Right lobe of liver (tissue), 6 donors: ENCODE measurements at regions not wholly inside any gene's neighbourhood (a gene's known extent, or its start where the extent isn't known, plus 50 kb on each side); places are given as distances from the start of the nearest gene placed in this dataset.

Experiments used
- ATAC-seq, 4 donors: fragments of 200-7000 bp; cut with Tn5 transposase; one replicate each; pipeline ENCODE4 v1.9.1; 2020; ENCODE audit warnings: mild to moderate bottlenecking in 4 of 4, moderate library complexity in 4 of 4
- DNase-seq, 3 donors: peaks; one replicate each; pipeline ENCODE4 v3.0.0-alpha.2; 2020
- H3K27ac ChIP-seq, 3 donors: fragments of 200-600 bp; one replicate each; pipeline ENCODE4 v1.8.0; 2022
- H3K27me3 ChIP-seq, 2 donors: fragments of 200-600 bp; one replicate each; pipeline ENCODE4 v1.8.0; 2022
- H3K36me3 ChIP-seq, 4 donors: fragments of 200-600 bp; sonication (generic) in 1 of 4; one replicate each; pipeline versions ENCODE4 v1.5.1 to v1.8.0; 2017 to 2022; ENCODE audit warnings: control low read depth in 1 of 4
- H3K4me1 ChIP-seq, 4 donors: fragments of 200-600 bp; sonication (generic) in 1 of 4; one replicate each; pipeline versions ENCODE4 v1.5.1 to v1.8.0; 2017 to 2022; ENCODE audit warnings: control low read depth in 1 of 4
- H3K4me3 ChIP-seq, 3 donors: fragments of 200-600 bp; one replicate each; pipeline ENCODE4 v1.8.0; 2022
- H3K9me3 ChIP-seq, 4 donors: fragments of 200-600 bp; sonication (generic) in 1 of 4; one replicate each; pipeline versions ENCODE4 v1.5.1 to v1.8.0; 2017 to 2022; ENCODE audit warnings: control low read depth in 1 of 4
- CTCF ChIP-seq, 4 donors: fragments of 200-600 bp in 3 of 4; fragments of 450-650 bp in 1 of 4; IDR thresholded peaks; one replicate each; pipeline versions ENCODE4 v1.5.1 to v1.8.0; 2016 to 2022; ENCODE audit warnings: antibody characterized with exemption in 4 of 4, mild to moderate bottlenecking in 2 of 4
- POLR2A ChIP-seq: fragments of 450-650 bp; IDR thresholded peaks from one replicate; pipeline ENCODE4 v1.6.1; 2017; ENCODE audit warnings: antibody characterized with exemption, mild to moderate bottlenecking
- WGBS: methylation state at CpG from one replicate; pipeline ENCODE4 v1.1.6; 2018; ENCODE audit warnings: low coverage, low lambda C conversion rate; ENCODE audit not compliant: insufficient coverage; ENCODE audit errors: missing lambda C conversion rate; 5-methylcytosine and 5-hydroxymethylcytosine counted together
- intact Hi-C, 2 donors: fragments of 100-400 bp; cut with DNase I; formaldehyde crosslinking; loops; one replicate each; pipeline versions ENCODE4 v1.11.2 to v1.14.1; 2022
- donor health status: DM: no; HTN: yes; CAD: no.
- donor health status: DM: no; HTN: no; CAD: no.
- donor health status: DM: no; HTN: no; CAD: no.
- donor health status: DM: no; HTN: yes; CAD: no.
- donor health status: DM: no; HTN: yes; CAD: no.

GRCh38 chr6:66396145-66396544, 689.1 kb upstream of the EYS start:
- no peaks in the 10 kb centered on the region for H3K9me3 ChIP-seq
- DNase-seq (no peak), ATAC-seq (peak in 1 of 4 donors; percentile 10)
- intact Hi-C loops, result no loop called here
- TF ChIP-seq CTCF (IDR thresholded peaks at IDR 0.05), result no peak
- no peak for TF ChIP-seq POLR2A
- no peaks in the 10 kb centered on the region for H3K4me1 ChIP-seq
- 60% methylated on average over 1 of the region's 6 CpGs for WGBS
- no peak overlapping the region for H3K4me3 ChIP-seq
- H3K27ac ChIP-seq, result no peak overlapping the region
- no peaks in the 10 kb centered on the region for H3K27me3 ChIP-seq
- H3K36me3 ChIP-seq, result no peaks in the 10 kb centered on the region

- intact Hi-C loops, result no loop called here
- ATAC-seq (no peak), DNase-seq (no peak)
- Histone ChIP-seq H3K27ac (no peak overlapping the region), H3K4me1 (no peaks in the 10 kb centered on the region), H3K9me3 (no peaks in the 10 kb centered on the region), H3K36me3 (no peaks in the 10 kb centered on the region), H3K4me3 (no peak overlapping the region), H3K27me3 (no peaks in the 10 kb centered on the region)
- WGBS, result 63% methylated on average over 2 of the region's 2 CpGs
- TF ChIP-seq POLR2A (no peak), CTCF (IDR thresholded peaks at IDR 0.05) (no peak)
Observed at GRCh38 chr6:66390393-66390792, 683.4 kb upstream of the EYS start.

GRCh38 chr6:66376001-66376400, 669.0 kb upstream of the EYS start:
- no peak for ATAC-seq
- Histone ChIP-seq H3K36me3 (no peaks in the 10 kb centered on the region), H3K27me3 (no peaks in the 10 kb centered on the region), H3K27ac (no peak overlapping the region), H3K9me3 (no peaks in the 10 kb centered on the region), H3K4me3 (no peak overlapping the region), H3K4me1 (no peaks in the 10 kb centered on the region)
- no peak for DNase-seq
- intact Hi-C loops, result no loop called here
- 56% methylated on average over 2 of the region's 2 CpGs for WGBS
- no peak for TF ChIP-seq POLR2A
- no peak for TF ChIP-seq CTCF (IDR thresholded peaks at IDR 0.05)

- Histone ChIP-seq H3K27ac (no peak overlapping the region), H3K36me3 (no peaks in the 10 kb centered on the region), H3K27me3 (no peaks in the 10 kb centered on the region), H3K4me3 (no peak overlapping the region), H3K9me3 (no peaks in the 10 kb centered on the region), H3K4me1 (no peaks in the 10 kb centered on the region)
- intact Hi-C loops, result no loop called here
- no peak for TF ChIP-seq CTCF (IDR thresholded peaks at IDR 0.05)
- TF ChIP-seq POLR2A, result no peak
- no peak for DNase-seq
- ATAC-seq, result no peak
Observed at GRCh38 chr6:66369407-66369806, 662.4 kb upstream of the EYS start.

GRCh38 chr6:66362888-66363287, 655.9 kb upstream of the EYS start:
- Histone ChIP-seq H3K36me3 (no peaks in the 10 kb centered on the region), H3K27ac (no peak overlapping the region), H3K27me3 (no peaks in the 10 kb centered on the region), H3K4me3 (no peak overlapping the region), H3K4me1 (no peaks in the 10 kb centered on the region), H3K9me3 (no peaks in the 10 kb centered on the region)
- ATAC-seq, result peak in 1 of 4 donors; percentile 32
- TF ChIP-seq CTCF (IDR thresholded peaks at IDR 0.05) (no peak), POLR2A (no peak)
- no peak for DNase-seq
- no CpG with 5 or more reads among the region's 6 CpGs for WGBS
- intact Hi-C loops, result no loop called here
